ENCODE measurements at regions not wholly inside any gene's neighbourhood (a gene's known extent, or its start where the extent isn't known, plus 50 kb on each side); places are given as distances from the start of the nearest gene placed in this dataset.

DNA sequence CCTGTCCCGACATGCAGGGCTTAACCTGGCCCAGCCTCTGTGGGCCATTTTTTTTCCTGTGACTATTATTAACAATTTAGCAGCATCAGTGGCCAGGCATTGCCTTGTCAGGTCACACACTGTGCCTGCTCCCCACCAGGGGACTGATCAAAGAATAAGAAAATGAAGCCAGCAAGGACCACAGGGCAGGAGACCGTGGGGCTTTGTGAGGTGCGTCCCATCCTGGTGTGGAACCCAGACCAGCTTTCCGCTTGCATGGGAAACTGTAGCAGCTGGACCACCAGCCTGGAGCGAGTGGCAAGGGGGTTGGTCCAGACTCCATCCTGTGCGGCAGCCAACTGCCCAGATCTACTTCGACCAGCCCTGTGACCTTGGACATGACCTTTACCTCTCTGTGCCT is 218.3 kb downstream of the ANKRD60 start:
- TF ChIP-seq, protein P1, sequence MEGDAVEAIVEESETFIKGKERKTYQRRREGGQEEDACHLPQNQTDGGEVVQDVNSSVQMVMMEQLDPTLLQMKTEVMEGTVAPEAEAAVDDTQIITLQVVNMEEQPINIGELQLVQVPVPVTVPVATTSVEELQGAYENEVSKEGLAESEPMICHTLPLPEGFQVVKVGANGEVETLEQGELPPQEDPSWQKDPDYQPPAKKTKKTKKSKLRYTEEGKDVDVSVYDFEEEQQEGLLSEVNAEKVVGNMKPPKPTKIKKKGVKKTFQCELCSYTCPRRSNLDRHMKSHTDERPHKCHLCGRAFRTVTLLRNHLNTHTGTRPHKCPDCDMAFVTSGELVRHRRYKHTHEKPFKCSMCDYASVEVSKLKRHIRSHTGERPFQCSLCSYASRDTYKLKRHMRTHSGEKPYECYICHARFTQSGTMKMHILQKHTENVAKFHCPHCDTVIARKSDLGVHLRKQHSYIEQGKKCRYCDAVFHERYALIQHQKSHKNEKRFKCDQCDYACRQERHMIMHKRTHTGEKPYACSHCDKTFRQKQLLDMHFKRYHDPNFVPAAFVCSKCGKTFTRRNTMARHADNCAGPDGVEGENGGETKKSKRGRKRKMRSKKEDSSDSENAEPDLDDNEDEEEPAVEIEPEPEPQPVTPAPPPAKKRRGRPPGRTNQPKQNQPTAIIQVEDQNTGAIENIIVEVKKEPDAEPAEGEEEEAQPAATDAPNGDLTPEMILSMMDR (IDR thresholded peaks at IDR 0.05; ENCODE audit: insufficient read depth, low read length), result no peak
- TF ChIP-seq, protein P2, sequence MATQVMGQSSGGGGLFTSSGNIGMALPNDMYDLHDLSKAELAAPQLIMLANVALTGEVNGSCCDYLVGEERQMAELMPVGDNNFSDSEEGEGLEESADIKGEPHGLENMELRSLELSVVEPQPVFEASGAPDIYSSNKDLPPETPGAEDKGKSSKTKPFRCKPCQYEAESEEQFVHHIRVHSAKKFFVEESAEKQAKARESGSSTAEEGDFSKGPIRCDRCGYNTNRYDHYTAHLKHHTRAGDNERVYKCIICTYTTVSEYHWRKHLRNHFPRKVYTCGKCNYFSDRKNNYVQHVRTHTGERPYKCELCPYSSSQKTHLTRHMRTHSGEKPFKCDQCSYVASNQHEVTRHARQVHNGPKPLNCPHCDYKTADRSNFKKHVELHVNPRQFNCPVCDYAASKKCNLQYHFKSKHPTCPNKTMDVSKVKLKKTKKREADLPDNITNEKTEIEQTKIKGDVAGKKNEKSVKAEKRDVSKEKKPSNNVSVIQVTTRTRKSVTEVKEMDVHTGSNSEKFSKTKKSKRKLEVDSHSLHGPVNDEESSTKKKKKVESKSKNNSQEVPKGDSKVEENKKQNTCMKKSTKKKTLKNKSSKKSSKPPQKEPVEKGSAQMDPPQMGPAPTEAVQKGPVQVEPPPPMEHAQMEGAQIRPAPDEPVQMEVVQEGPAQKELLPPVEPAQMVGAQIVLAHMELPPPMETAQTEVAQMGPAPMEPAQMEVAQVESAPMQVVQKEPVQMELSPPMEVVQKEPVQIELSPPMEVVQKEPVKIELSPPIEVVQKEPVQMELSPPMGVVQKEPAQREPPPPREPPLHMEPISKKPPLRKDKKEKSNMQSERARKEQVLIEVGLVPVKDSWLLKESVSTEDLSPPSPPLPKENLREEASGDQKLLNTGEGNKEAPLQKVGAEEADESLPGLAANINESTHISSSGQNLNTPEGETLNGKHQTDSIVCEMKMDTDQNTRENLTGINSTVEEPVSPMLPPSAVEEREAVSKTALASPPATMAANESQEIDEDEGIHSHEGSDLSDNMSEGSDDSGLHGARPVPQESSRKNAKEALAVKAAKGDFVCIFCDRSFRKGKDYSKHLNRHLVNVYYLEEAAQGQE (IDR thresholded peaks at IDR 0.05; ENCODE audit: insufficient replicate concordance, low read depth), result no peak
- TF ChIP-seq GABPA (IDR thresholded peaks at IDR 0.05; ENCODE audit: low read depth) (no peak), POLR2AphosphoS5 (IDR thresholded peaks at IDR 0.05; ENCODE audit: low read depth) (no peak), SPI1 (IDR thresholded peaks at IDR 0.05; ENCODE audit: borderline replicate concordance, low read depth) (no peak)
